ENCODE measurements at regions not wholly inside any gene's neighbourhood (a gene's known extent, or its start where the extent isn't known, plus 50 kb on each side); places are given as distances from the start of the nearest gene placed in this dataset.

- TF ChIP-seq CTCF (IDR thresholded peaks at IDR 0.05), result no peak
Observed at GRCh38 chr7:114173170-114173890, 241.3 kb upstream of the FOXP2 start.

- no peak for TF ChIP-seq CTCF (IDR thresholded peaks at IDR 0.05)
Observed at GRCh38 chr7:114160925-114161324, 242.1 kb upstream of the PPP1R3A start.

GRCh38 chr7:114158854-114159253, 240.0 kb upstream of the PPP1R3A start:
- no peak for TF ChIP-seq CTCF (IDR thresholded peaks at IDR 0.05)

- no peak for TF ChIP-seq CTCF (IDR thresholded peaks at IDR 0.05)
Observed at GRCh38 chr7:114158275-114158674, 239.5 kb upstream of the PPP1R3A start.

GRCh38 chr7:114156178-114156577, 237.4 kb upstream of the PPP1R3A start:
- no peak for TF ChIP-seq CTCF (IDR thresholded peaks at IDR 0.05)

- TF ChIP-seq CTCF (IDR thresholded peaks at IDR 0.05), result no peak
Observed at GRCh38 chr7:114155116-114156110, 236.6 kb upstream of the PPP1R3A start.

GRCh38 chr7:114153700-114154099, 234.9 kb upstream of the PPP1R3A start:
- no peak for TF ChIP-seq CTCF (IDR thresholded peaks at IDR 0.05)

Data from LNCAP (cell line).